HEK293T (cell line): ENCODE measurements at regions not wholly inside any gene's neighbourhood (a gene's known extent, or its start where the extent isn't known, plus 50 kb on each side); places are given as distances from the start of the nearest gene placed in this dataset.

ENCODE experiments used
- FOXA1 ChIP-seq: fragments of 450-650 bp; IDR thresholded peaks from 2 replicates; pipeline ENCODE4 v1.6.1; 2016; ENCODE audit warnings: mild to moderate bottlenecking
- L3MBTL2 ChIP-seq: fragments of 450-650 bp; conservative IDR thresholded peaks from 2 replicates; pipeline ENCODE4 v1.6.1; 2016; ENCODE audit warnings: mild to moderate bottlenecking

DNA sequence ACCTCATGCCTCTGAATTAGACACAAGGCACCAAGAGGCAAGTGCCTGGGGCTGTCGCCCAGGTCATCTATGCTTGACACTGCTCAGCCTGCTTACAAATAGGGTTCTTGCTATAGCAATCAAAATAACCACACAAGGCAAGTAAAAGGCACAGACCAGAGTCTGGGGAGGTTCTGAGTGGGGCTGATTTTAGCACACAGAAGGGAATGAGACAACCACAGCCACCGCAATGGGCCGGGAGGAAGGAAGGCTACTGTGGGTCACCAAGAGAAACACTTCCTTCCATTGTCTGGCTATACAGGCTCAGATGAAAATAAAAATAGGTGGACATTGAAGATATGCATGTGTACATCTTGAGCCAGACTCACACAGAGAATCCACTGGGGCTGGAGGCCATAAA is 159.1 kb downstream of the DLEU7 start:
- TF ChIP-seq L3MBTL2, result no peak
- TF ChIP-seq FOXA1, result no peak
